Fibroblast of the aortic adventitia (primary cell): ENCODE measurements at regions not wholly inside any gene's neighbourhood (a gene's known extent, or its start where the extent isn't known, plus 50 kb on each side); places are given as distances from the start of the nearest gene placed in this dataset.

Source experiments
- DNase-seq: peaks from one replicate; pipeline ENCODE4 v3.0.0-alpha.2; 2010; ENCODE audit warnings: low read depth
- H3K4me3 ChIP-seq: 2 replicates; pipeline ENCODE4 v1.5.1; 2011; ENCODE audit warnings: low read depth, mild to moderate bottlenecking, control low read depth, low read length, moderate library complexity
- TF ChIP-seq, protein P1 (sequence below): IDR thresholded peaks from 2 replicates; pipeline ENCODE4 v1.5.1; 2011; ENCODE audit warnings: mild to moderate bottlenecking, low read length, control low read depth, inconsistent platforms; ENCODE audit not compliant: insufficient read depth

DNA sequence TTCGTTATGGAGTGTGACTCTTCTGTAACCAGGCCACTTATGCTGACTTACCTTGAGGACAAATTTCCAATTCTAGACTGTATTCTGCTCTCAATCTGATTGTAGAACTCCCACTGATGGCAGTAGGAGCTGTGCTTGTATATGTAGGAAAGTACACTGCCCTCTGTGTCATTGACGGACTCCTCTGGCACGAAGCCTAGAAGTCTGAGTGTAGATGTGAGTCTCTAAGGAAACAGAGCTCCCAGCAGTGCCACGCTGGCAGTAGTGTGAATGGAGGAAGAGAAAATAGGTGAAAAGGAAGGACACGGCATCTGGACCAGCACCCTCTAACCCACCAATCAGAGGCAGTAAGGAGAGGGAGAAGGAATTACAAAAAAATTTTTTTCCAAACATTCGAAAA, 130.4 kb upstream of the ADGRL2 start:
- H3K4me3 ChIP-seq: no peak overlapping the region
- DNase-seq: peak; percentile 92
- TF ChIP-seq, protein P1, sequence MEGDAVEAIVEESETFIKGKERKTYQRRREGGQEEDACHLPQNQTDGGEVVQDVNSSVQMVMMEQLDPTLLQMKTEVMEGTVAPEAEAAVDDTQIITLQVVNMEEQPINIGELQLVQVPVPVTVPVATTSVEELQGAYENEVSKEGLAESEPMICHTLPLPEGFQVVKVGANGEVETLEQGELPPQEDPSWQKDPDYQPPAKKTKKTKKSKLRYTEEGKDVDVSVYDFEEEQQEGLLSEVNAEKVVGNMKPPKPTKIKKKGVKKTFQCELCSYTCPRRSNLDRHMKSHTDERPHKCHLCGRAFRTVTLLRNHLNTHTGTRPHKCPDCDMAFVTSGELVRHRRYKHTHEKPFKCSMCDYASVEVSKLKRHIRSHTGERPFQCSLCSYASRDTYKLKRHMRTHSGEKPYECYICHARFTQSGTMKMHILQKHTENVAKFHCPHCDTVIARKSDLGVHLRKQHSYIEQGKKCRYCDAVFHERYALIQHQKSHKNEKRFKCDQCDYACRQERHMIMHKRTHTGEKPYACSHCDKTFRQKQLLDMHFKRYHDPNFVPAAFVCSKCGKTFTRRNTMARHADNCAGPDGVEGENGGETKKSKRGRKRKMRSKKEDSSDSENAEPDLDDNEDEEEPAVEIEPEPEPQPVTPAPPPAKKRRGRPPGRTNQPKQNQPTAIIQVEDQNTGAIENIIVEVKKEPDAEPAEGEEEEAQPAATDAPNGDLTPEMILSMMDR: no peak

DNA sequence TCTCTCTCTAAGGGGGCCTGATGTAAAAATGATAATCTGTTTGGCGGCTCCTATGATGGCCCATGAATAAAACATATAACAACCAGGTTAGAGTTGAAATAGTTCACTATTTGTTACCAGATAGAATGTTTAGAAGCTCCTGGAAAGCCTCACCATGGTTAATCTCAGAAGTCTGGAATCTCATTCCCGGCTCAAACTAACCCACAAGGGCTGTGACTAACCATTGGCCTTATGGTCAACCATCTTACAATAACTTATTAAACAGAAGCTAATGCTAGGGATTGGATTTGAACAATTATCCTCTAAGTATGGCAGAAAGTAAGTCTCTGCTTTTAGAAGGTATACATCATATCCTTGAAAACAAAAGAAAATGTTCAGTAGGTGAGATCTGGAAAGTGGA, 134.1 kb upstream of the ADGRL2 start:
- DNase-seq: no peak

DNA sequence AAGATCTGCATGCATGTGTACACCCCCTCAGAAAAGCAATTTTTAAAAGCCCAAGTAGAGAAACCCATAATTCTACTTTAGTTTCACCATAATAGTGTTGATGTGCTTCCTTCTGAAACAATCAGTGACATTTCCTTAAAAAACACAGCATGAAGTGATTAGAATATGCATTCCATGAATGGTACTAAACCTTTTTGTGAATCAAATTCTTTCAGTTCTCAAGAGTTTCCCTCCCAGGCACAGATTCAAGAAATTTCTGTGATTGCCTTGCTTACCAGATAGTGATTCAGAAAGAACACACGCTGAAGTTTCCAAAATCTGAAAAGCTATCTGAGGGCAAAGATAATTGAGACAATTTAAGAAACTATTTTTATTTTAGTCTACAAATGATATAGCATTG, 136.4 kb upstream of the ADGRL2 start:
- no peak overlapping the region for H3K4me3 ChIP-seq
- peak; percentile 83 for DNase-seq
- TF ChIP-seq, protein P1: no peak

More for the DNA sequence above, 134.1 kb upstream of the ADGRL2 start:
- TF ChIP-seq, protein P1: no peak
- H3K4me3 ChIP-seq: no peak overlapping the region

DNA sequence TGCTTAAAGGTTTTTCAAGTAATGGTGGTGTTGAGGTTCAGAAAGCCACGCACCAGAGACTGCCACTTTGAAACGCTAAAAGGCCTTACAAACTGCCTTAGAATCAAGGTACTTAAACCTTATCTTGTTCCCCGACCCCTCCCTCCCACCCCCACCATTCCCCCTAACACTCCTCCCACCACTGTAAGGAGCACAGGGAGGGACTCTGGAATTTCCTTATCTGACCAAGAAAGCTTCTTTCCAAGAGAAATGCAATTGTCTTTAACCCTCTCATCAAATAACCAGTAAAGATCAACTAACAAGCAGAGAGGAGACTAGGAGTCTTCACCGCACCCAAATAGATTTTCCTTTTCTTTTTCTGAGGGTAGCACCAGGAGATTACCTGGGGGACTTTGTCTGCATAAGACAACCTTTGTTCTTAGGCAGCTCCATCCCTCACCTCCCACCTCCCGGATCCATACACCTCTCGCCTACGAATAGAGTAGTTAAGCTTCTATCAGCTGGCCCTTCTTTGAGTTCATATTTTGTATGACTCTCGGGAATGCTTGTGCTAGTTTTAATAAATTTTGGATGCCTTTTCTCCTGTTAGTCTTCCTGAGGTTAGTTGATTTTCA, 137.7 kb upstream of the ADGRL2 start:
- no peak overlapping the region for H3K4me3 ChIP-seq
- TF ChIP-seq, protein P1: no peak
- no peak for DNase-seq

DNA sequence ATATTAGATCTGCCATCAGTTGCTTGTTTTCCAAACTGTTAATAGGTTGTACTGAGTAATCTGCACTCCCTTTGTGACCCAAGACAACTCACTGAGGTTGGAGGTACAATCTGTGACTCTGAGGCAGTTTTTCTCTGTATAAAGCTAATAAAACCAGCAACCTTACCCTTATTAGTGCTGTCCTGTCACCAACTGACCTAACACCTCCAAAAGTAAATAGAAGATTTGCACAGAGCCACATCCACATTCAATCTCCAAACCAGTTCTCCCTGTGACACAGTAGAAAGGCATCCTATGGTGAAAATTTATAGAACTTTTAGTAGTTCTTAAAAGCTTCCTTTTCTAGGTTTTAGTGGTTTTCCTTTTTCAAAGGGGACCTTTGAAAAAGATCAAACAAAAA, 140.4 kb upstream of the ADGRL2 start:
- DNase-seq: peak; percentile 16
- H3K4me3 ChIP-seq: no peak overlapping the region
- TF ChIP-seq, protein P1: no peak

DNA sequence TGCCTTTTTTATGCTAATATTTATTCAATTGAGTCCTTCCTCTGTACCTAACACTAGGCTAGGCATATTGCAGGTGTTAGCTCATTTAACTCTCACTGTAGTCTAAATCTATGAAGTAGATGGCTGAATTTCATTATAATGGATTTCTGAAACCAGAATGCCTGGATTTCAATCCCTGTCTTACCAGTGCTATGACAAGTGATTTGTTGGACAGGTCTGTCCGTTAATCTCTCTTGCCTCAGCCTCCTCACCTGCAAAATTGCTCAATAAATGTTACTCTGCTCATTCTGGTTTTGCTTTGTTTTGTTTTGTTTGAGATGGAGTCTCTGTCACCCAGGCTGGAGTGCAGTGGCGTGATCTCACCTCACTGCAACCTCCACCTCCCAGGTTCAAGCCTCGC, 146.1 kb upstream of the ADGRL2 start:
- DNase-seq: no peak
- H3K4me3 ChIP-seq: no peak overlapping the region
- TF ChIP-seq, protein P1: no peak

DNA sequence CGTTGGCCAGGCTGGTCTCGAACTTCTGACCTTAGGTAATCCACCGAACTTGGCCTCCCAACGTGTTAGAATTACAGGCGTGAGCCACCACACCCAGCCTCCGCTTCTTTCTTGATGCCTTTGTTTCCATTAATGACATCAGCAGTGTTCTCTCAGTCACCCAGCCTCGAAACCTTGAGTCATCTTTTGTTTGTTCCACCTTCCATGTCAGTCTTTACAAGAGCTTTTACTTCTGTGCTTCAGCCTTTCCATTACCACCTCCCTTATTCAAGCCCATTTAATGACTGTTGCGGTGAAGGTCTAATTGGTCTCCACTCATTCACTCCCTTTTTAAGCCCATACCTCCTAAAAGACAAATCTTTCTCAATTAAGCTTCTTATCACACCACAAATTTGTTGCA, 146.6 kb upstream of the ADGRL2 start:
- no peak overlapping the region for H3K4me3 ChIP-seq
- no peak for DNase-seq
- TF ChIP-seq, protein P1: no peak
